Psoas muscle (tissue), 7 donors: ENCODE measurements at regions not wholly inside any gene's neighbourhood (a gene's known extent, or its start where the extent isn't known, plus 50 kb on each side); places are given as distances from the start of the nearest gene placed in this dataset.

ENCODE experiments used
- ATAC-seq, 4 donors: fragments of 200-7000 bp; cut with Tn5 transposase; one replicate each; pipeline ENCODE4 v1.9.1; 2020; ENCODE audit warnings: moderate library complexity in 3 of 4, mild to moderate bottlenecking in 2 of 4
- DNase-seq, 2 donors: peaks; one replicate each; pipeline ENCODE4 v3.0.0-alpha.2; 2020
- H3K27ac ChIP-seq: fragments of 200-600 bp; one replicate; pipeline ENCODE4 v1.8.0; 2022
- H3K27me3 ChIP-seq, 3 donors: fragments of 200-600 bp in 1 of 3; one replicate each; pipeline versions ENCODE4 v1.6.1 to v1.8.0; 2013 to 2022; ENCODE audit warnings: low read length in 2 of 3, mild to moderate bottlenecking in 2 of 3, moderate library complexity in 1 of 3; ENCODE audit not compliant: insufficient read depth in 3 of 3
- H3K36me3 ChIP-seq, 2 donors: fragments of 200-600 bp in 1 of 2; one replicate each; pipeline versions ENCODE4 v1.6.1 to v1.8.0; 2013 to 2022; ENCODE audit warnings: low read depth in 1 of 2, mild to moderate bottlenecking in 1 of 2, moderate library complexity in 1 of 2; ENCODE audit not compliant: insufficient read depth in 1 of 2
- H3K4me1 ChIP-seq: fragments of 200-600 bp; one replicate; pipeline ENCODE4 v1.8.0; 2022
- H3K4me3 ChIP-seq: fragments of 200-600 bp; one replicate; pipeline ENCODE4 v1.8.0; 2022; ENCODE audit warnings: mild to moderate bottlenecking
- H3K9me3 ChIP-seq: fragments of 200-600 bp; one replicate; pipeline ENCODE4 v1.8.0; 2022
- CTCF ChIP-seq: fragments of 200-600 bp; IDR thresholded peaks from one replicate; pipeline ENCODE4 v1.8.0; 2022; ENCODE audit warnings: antibody characterized with exemption
- WGBS, 3 donors: extraction: QIAGEN DNeasy Blood & Tissue Kit; methylation state at CpG; one replicate each; pipeline versions ENCODE4 v1.1.6 to v1.1.7; 2013; 5-methylcytosine and 5-hydroxymethylcytosine counted together
- intact Hi-C, 2 donors: fragments of 100-400 bp; cut with DNase I; formaldehyde crosslinking; loops; one replicate each; pipeline versions ENCODE4 v1.11.0 to v1.14.2; 2022
- donor health status: healthy with polysubstance abuse.
- donor health status: DM: no; HTN: no; CAD: no; lungs with moderate emphysema.
- donor health status: Bipolar disorder and iron deficiency.
- donor health status: healthy.
- donor health status: DM: yes; HTN: yes; CAD: no.
- donor health status: DM: no; HTN: no; CAD: no.
- donor health status: DM: yes; HTN: yes; CAD: no.

GRCh38 chr6:139470997-139471396, 96.5 kb upstream of the CITED2 start:
- H3K9me3 ChIP-seq, result no peaks in the 10 kb centered on the region
- H3K36me3 ChIP-seq, result no peaks in the 10 kb centered on the region
- no peak overlapping the region for H3K4me3 ChIP-seq
- peaks cover 23% of the 10 kb centered on the region for H3K4me1 ChIP-seq
- H3K27ac ChIP-seq, result no peak overlapping the region
- H3K27me3 ChIP-seq, result no peaks in the 10 kb centered on the region
- WGBS, 3 donors, result 93 to 95% (median 95%) methylated on average over 8 of the region's 8 CpGs
- DNase-seq, result no peak
- ATAC-seq, result no peak
- TF ChIP-seq CTCF, result no peak
- intact Hi-C loops, result no loop called here

DNA sequence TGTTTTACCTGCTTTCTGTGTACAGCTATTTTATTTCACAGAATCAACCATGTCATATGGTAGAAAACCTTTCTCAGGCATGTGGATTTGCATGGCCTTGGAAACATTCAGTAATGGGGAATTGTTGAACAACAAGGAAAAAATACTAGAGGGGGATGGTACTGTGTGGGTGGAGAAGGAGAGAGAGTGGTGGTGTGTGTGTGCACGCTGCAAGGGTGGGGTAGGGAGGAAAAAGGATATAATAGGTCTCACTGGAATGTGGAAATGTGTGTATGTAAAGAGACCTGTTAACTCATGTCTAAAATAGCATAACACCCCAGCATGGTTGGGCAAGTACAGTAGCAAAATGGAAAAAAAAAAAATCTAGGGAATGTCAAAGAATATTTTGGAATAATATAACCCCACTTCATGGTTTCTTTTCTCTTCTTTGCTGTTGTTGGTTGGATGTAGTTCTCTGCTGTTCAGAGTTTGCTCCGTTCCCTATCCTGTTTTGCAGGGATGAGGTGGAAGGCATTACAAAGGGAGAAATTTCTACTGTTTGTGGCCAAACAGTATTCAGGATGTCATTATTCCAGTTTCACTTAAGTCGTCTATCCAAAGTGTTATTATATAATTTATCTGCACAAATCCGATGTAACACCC, 93.9 kb upstream of the CITED2 start:
- TF ChIP-seq CTCF, result no peak
- intact Hi-C loops, result no loop called here
- Histone ChIP-seq H3K36me3 (no peaks in the 10 kb centered on the region), H3K27ac (no peak overlapping the region), H3K27me3 (no peaks in the 10 kb centered on the region), H3K4me3 (no peak overlapping the region), H3K9me3 (no peaks in the 10 kb centered on the region), H3K4me1 (peaks cover 9% of the 10 kb centered on the region)
- ATAC-seq (no peak), DNase-seq (no peak)
- 55 to 63% (median 55%) methylated on average over 4 of the region's 4 CpGs for WGBS, 3 donors

- Histone ChIP-seq H3K27me3 (no peaks in the 10 kb centered on the region), H3K9me3 (no peaks in the 10 kb centered on the region), H3K27ac (no peak overlapping the region), H3K4me1 (no peaks in the 10 kb centered on the region), H3K4me3 (no peak overlapping the region), H3K36me3 (no peaks in the 10 kb centered on the region)
- intact Hi-C loops, result no loop called here
- no peak for TF ChIP-seq CTCF
- no peak for ATAC-seq
- DNase-seq, result no peak
- WGBS, 3 donors, result 61 to 70% (median 66%) methylated on average over 7 of the region's 7 CpGs
These were observed 83.0 kb upstream of the CITED2 start for GRCh38 chr6:139457476-139457875.

GRCh38 chr6:139452148-139452876, 77.9 kb upstream of the CITED2 start:
- Histone ChIP-seq H3K36me3 (no peaks in the 10 kb centered on the region), H3K27ac (no peak overlapping the region), H3K9me3 (no peaks in the 10 kb centered on the region), H3K27me3 (no peaks in the 10 kb centered on the region), H3K4me1 (no peaks in the 10 kb centered on the region), H3K4me3 (no peak overlapping the region)
- no peak for TF ChIP-seq CTCF
- DNase-seq, result no peak
- WGBS, 3 donors, result 75 to 88% (median 82%) methylated on average over 2 of the region's 2 CpGs
- ATAC-seq, result no peak
- intact Hi-C loops, result no loop called here

DNA sequence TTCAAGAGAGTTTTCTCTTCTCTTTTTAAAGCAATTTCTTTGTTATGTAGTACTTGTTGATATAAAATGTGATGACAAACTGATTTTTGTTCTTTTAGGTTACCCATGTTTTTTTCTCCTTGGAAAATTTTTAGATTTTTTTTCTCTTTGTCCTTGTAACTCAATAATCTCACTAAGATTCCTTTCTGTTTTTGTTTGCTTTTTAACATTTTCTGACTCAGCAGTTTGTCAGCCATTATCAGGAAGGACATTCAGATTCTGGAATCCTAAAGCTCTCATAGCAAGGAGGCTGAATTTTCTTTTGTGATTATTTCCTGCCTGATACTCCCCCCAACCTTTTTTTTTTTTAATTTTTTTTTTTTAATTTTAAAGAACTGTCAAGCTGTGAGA, 75.2 kb upstream of the CITED2 start:
- Histone ChIP-seq H3K4me3 (no peak overlapping the region), H3K27me3 (no peaks in the 10 kb centered on the region), H3K9me3 (no peaks in the 10 kb centered on the region), H3K36me3 (no peaks in the 10 kb centered on the region), H3K27ac (no peak overlapping the region), H3K4me1 (no peaks in the 10 kb centered on the region)
- intact Hi-C loops, result no loop called here
- no peak for DNase-seq
- no peak for ATAC-seq
- TF ChIP-seq CTCF, result no peak
